ENCODE measurements at regions not wholly inside any gene's neighbourhood (a gene's known extent, or its start where the extent isn't known, plus 50 kb on each side); places are given as distances from the start of the nearest gene placed in this dataset.
A peak's percentile ranks its signal among the peaks of the same experiment; 100 is the strongest.

- H3K27ac ChIP-seq (ENCODE audit: low read depth, low read length, severe bottlenecking): peak overlapping the region; percentile 62
- H3K9me3 ChIP-seq (ENCODE audit: control insufficient read depth, low read length): no peaks in the 10 kb centered on the region
- H3K4me3 ChIP-seq (ENCODE audit: extremely low read depth, insufficient read depth, low read length, poor library complexity, severe bottlenecking): no peak overlapping the region
- peaks cover 11% of the 10 kb centered on the region for H3K4me1 ChIP-seq (ENCODE audit: control insufficient read depth, insufficient read depth, low read length, poor library complexity, severe bottlenecking)
- WGBS, 2 experiments (ENCODE audit: insufficient coverage in 2 of 2): 59 to 70% methylated on average over 8 to 13 of the region's 16 CpGs
- H3K36me3 ChIP-seq (ENCODE audit: control insufficient read depth, insufficient read depth, low read length): no peaks in the 10 kb centered on the region
These were observed 55.3 kb upstream of the HK2 start for GRCh38 chr2:74778381-74779264.

- WGBS, 2 experiments (ENCODE audit: insufficient coverage in 2 of 2): 87 to 100% methylated on average over 2 to 3 of the region's 3 CpGs
- H3K4me3 ChIP-seq (ENCODE audit: extremely low read depth, insufficient read depth, low read length, poor library complexity, severe bottlenecking): no peak overlapping the region
These were observed 54.7 kb upstream of the HK2 start for GRCh38 chr2:74779265-74779558.

GRCh38 chr2:74779587-74780135 is 54.3 kb upstream of the HK2 start:
- Histone ChIP-seq H3K9me3 (ENCODE audit: control insufficient read depth, low read length) (no peaks in the 10 kb centered on the region), H3K36me3 (ENCODE audit: control insufficient read depth, insufficient read depth, low read length) (no peaks in the 10 kb centered on the region), H3K4me1 (ENCODE audit: control insufficient read depth, insufficient read depth, low read length, poor library complexity, severe bottlenecking) (peaks cover 11% of the 10 kb centered on the region), H3K4me3 (ENCODE audit: extremely low read depth, insufficient read depth, low read length, poor library complexity, severe bottlenecking) (no peak overlapping the region), H3K27ac (ENCODE audit: low read depth, low read length, severe bottlenecking) (no peak overlapping the region)
- WGBS, 2 experiments (ENCODE audit: insufficient coverage in 2 of 2): 50 to 59% methylated on average over 2 to 3 of the region's 4 CpGs

More at GRCh38 chr2:74779265-74779558, 54.7 kb upstream of the HK2 start:
- H3K4me1 ChIP-seq (ENCODE audit: control insufficient read depth, insufficient read depth, low read length, poor library complexity, severe bottlenecking): peaks cover 11% of the 10 kb centered on the region
- no peaks in the 10 kb centered on the region for H3K9me3 ChIP-seq (ENCODE audit: control insufficient read depth, low read length)
- H3K36me3 ChIP-seq (ENCODE audit: control insufficient read depth, insufficient read depth, low read length): no peaks in the 10 kb centered on the region
- H3K27ac ChIP-seq (ENCODE audit: low read depth, low read length, severe bottlenecking): no peak overlapping the region
